GM21737 (cell line): ENCODE measurements at regions not wholly inside any gene's neighbourhood (a gene's known extent, or its start where the extent isn't known, plus 50 kb on each side); places are given as distances from the start of the nearest gene placed in this dataset.

Source experiments
- ATAC-seq: cut with Tn5 transposase; IDR thresholded peaks from one replicate; pipeline ENCODE4 v1.9.1; 2021; ENCODE audit warnings: mild to moderate bottlenecking, moderate library complexity; ENCODE audit not compliant: unreplicated experiment

GRCh38 chr5:143511736-143512135 is 108.2 kb upstream of the NR3C1 start:
- no peak for ATAC-seq

- ATAC-seq = peak; percentile 79
These were observed 106.3 kb upstream of the NR3C1 start for GRCh38 chr5:143509758-143510221.

GRCh38 chr5:143506836-143507552 is 103.5 kb upstream of the NR3C1 start:
- no peak for ATAC-seq

DNA sequence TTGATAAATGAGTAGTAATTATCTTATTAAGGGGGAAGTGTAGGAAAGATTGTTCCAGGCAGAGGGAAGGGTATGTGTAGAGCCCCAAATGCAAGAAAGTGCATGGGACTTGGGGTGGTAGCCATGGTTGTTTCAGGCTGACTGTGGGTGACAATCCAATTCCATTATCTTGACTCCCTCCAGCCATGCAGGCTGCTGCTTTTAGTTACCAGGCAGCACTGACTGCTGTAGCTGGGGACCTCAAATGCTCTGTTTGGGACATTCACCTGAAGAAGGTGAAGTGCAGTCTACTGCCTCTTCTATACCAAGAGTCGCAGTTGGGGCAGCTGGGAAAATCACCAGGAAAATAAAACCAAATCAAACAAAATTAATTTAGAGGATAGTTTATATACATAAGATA is 102.4 kb upstream of the NR3C1 start:
- ATAC-seq = no peak

GRCh38 chr5:143505354-143505753 is 101.9 kb upstream of the NR3C1 start:
- no peak for ATAC-seq

DNA sequence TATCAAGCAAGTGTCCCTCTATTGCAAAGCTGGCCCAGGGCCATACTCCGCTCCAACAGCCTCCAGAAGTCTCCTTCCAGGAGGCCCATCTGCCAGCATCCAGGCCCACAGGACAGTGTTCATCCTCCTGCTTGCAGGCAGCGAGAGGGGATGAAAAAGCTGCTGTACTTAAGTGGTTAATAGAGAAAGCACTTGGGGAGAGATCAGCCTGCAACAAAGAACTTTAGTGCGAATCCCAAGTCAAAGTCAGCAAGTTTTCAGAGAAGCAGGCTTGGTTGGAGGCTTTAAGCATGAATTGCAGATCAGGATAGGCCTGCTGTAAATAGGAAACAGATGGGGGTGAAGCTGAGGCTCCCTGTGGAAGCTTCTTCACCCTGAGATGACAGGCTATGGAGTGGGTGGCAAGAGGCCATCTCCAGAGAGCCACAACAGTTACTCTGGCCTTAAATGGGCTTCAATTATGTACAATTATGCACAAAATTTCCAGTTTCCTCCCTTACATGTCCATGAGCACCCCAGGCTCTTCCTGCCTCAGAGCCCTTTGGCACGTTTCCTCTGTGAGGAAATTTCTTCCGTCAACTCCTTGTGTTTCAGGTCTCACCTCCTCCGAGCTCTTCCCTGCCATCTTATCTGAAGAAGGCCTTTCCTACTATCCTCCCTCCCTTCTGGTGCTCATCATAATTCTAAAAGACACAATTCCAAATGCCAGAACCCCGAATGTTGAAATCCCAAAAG is 98.0 kb upstream of the NR3C1 start:
- ATAC-seq = no peak

- no peak for ATAC-seq
These were observed 96.1 kb upstream of the NR3C1 start for GRCh38 chr5:143499480-143500114.

DNA sequence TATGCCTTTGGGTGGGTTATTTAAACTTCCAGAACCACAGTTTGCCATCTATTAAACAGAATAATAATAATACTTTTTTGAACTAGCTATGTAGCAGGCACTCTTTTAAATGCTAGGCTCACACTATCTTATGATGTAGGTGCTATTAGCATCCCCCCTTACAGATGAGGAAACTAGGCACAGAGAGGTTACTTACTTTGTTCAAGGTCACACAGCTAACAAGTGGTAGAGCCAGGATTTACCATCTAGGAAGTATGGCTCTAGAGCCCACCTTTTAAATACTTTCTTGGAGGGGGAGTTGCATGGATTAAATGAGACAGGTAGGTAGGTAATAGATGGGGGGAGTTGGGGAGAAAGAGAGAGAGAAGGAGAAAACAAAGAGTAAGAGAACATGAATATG is 95.3 kb upstream of the NR3C1 start:
- ATAC-seq = no peak

- no peak for ATAC-seq
These were observed 94.3 kb upstream of the NR3C1 start for GRCh38 chr5:143497749-143498148.

- ATAC-seq = no peak
These were observed 93.5 kb upstream of the NR3C1 start for GRCh38 chr5:143496943-143497342.

- ATAC-seq = no peak
These were observed 92.4 kb upstream of the NR3C1 start for GRCh38 chr5:143495821-143496275.

GRCh38 chr5:143495110-143495509 is 91.6 kb upstream of the NR3C1 start:
- ATAC-seq = no peak

GRCh38 chr5:143494595-143494994 is 91.1 kb upstream of the NR3C1 start:
- no peak for ATAC-seq

DNA sequence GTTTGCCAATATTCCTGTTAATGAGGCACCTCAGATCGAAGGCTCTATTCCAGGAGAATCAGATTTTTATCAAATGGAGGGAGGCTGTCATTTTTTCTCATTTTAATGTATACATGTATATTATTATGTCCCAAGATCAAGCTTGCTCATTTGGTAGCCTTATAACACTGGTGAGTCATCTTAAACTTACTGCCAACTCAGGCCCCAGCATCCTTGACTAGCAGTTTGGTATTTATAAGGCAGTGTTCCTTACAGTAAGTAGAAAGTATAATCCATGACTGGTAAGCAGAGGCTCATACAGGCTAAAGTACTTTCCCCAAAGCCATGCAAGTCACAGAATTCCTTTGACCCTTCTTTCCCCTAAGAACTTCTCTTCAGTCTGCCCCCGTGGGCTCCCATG is 90.7 kb upstream of the NR3C1 start:
- no peak for ATAC-seq

- ATAC-seq = no peak
These were observed 89.3 kb upstream of the NR3C1 start for GRCh38 chr5:143492783-143493182.

DNA sequence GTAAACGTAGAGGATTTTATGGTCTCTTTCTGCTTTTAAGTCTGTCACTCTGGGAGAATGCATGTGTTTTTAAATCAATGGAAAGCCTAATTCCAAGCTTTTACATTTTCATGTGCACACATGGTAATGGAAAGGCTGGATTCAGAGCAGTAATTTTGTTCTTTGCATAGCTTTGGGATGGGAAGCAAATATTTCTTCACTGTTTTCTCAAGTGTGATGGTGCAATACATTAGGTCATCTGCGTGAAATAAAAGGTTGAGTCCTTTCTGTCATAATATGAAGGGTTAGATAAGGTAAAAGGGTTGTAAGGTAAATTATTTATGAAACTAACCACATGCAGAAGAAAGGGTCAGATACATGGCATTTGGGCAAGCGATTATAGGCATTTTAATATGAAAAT is 88.2 kb upstream of the NR3C1 start:
- ATAC-seq = no peak

DNA sequence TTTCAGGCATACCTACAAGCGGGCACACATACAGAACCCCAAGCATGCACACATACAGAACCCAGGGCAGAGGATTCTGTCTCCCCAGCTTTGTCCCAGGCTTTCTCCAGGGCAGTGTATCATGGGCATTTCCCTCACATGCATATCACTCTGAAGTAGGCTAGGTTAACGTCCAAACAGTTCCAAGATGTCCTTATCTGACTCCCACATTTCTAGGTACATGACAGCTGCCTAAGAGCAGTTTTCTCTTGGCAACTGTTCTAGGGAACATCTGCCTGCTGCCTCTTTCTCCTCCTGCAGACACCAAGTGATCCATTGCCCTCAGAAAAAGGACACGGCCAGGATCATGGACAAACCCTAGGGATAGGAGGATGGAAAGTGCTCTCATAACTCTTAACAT is 84.9 kb upstream of the NR3C1 start:
- ATAC-seq = no peak

DNA sequence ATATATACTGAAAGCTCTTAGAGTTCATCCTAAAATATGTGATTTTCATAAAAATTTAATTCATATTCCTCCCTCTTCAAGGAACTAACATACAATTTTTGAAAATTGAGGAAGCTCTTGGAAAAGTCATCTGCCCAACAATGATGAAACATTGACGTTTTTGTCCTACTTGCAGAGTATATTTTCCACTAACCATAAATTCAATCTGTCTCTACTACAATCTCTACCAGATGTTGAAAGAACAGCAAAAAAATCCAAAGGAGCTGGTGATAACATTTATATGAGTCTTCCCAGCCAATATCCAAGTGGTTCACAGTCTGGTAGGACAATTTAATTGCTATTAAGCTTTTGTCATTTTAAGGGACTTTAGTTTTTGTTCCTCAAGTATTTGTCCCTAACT is 81.1 kb upstream of the NR3C1 start:
- no peak for ATAC-seq

- ATAC-seq = no peak
These were observed 78.4 kb upstream of the NR3C1 start for GRCh38 chr5:143481697-143482531.

DNA sequence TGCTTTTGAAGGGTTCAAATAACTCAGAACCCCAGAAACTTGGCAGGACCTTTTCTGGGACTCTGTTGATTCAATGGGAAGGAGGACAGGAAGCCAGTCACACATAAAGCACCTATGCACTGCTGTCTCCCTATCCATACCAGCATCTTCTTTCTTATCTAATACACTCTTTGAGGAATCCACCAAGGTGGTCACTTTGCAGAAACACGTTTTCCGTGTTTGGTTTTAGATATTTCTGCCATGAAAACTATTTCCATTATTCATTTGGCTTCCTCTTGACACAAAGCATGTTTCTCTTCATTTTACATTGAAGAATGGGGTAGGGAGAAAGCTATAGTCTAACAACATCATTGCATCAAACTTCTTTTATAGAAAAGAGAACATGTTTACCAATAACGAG is 76.5 kb upstream of the NR3C1 start:
- ATAC-seq = no peak

DNA sequence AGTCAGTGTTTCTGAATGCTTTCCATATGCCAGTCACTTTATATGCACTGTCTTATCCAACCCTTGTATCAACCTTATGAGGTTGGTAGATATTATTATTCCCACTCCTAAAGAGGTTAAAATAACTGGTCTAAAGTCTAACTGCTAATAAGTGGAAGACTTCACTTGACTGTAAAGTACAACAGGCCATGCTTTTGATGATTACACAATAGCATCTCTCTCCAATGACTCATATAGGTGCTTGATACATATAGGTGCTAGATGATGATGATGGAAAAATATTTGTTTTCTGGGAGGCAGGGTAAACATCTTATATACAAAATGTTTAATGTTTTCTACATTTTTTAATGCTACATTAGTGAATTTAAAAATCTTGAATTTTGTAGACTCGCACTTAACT is 75.9 kb upstream of the NR3C1 start:
- no peak for ATAC-seq
